ENCODE measurements at regions not wholly inside any gene's neighbourhood (a gene's known extent, or its start where the extent isn't known, plus 50 kb on each side); places are given as distances from the start of the nearest gene placed in this dataset.
"Not testable (repeated sequence)": the region's sequence is repeated elsewhere in the genome, so short reads cannot be mapped to it uniquely, and the experiment has no call there.

- DNase-seq, result no peak
Observed at GRCh38 chr7:115329006-115329405, 407.1 kb downstream of the MDFIC start.

GRCh38 chr7:115328018-115328417 lies 406.1 kb downstream of the MDFIC start:
- no peak for DNase-seq

GRCh38 chr7:115327326-115327725 lies 405.4 kb downstream of the MDFIC start:
- no peak for DNase-seq

GRCh38 chr7:115319541-115319940 lies 397.6 kb downstream of the MDFIC start:
- DNase-seq, result no peak

- not testable (repeated sequence) for DNase-seq
Observed at GRCh38 chr7:115310316-115310715, 388.4 kb downstream of the MDFIC start.

- DNase-seq, result no peak
Observed at GRCh38 chr7:115306586-115306985, 384.7 kb downstream of the MDFIC start.

GRCh38 chr7:115300231-115300870 lies 378.5 kb downstream of the MDFIC start:
- DNase-seq, result no peak

- DNase-seq, result no peak
Observed at GRCh38 chr7:115299397-115300037, 377.6 kb downstream of the MDFIC start.

- no peak for DNase-seq
Observed at GRCh38 chr7:115297656-115298055, 375.8 kb downstream of the MDFIC start.

- no peak for DNase-seq
Observed at GRCh38 chr7:115293628-115294240, 371.8 kb downstream of the MDFIC start.

GRCh38 chr7:115292381-115292780 lies 370.5 kb downstream of the MDFIC start:
- no peak for DNase-seq

GRCh38 chr7:115289971-115290370 lies 368.1 kb downstream of the MDFIC start:
- no peak for DNase-seq

GRCh38 chr7:115276791-115277190 lies 354.9 kb downstream of the MDFIC start:
- DNase-seq, result no peak

GRCh38 chr7:115273855-115274254 lies 352.0 kb downstream of the MDFIC start:
- DNase-seq, result not testable (repeated sequence)

GRCh38 chr7:115273139-115273772 lies 351.4 kb downstream of the MDFIC start:
- DNase-seq, result no peak

GRCh38 chr7:115271332-115272235 lies 349.7 kb downstream of the MDFIC start:
- no peak for DNase-seq

GRCh38 chr7:115269486-115269885 lies 347.6 kb downstream of the MDFIC start:
- DNase-seq, result no peak

GRCh38 chr7:115267503-115267902 lies 345.6 kb downstream of the MDFIC start:
- DNase-seq, result no peak

GRCh38 chr7:115260381-115260780 lies 338.5 kb downstream of the MDFIC start:
- DNase-seq, result no peak

- DNase-seq, result no peak
Observed at GRCh38 chr7:115252461-115252860, 330.6 kb downstream of the MDFIC start.

- DNase-seq, result no peak
Observed at GRCh38 chr7:115249080-115249479, 327.2 kb downstream of the MDFIC start.

- DNase-seq, result no peak
Observed at GRCh38 chr7:115241151-115241550, 319.3 kb downstream of the MDFIC start.

GRCh38 chr7:115240242-115240641 lies 318.3 kb downstream of the MDFIC start:
- DNase-seq, result no peak

Measured in stimulated activated naive CD4-positive, alpha-beta T cell (primary cell).